GM18861 (cell line): ENCODE measurements at regions not wholly inside any gene's neighbourhood (a gene's known extent, or its start where the extent isn't known, plus 50 kb on each side); places are given as distances from the start of the nearest gene placed in this dataset.
"Not testable (repeated sequence)": the region's sequence is repeated elsewhere in the genome, so short reads cannot be mapped to it uniquely, and the experiment has no call there.

Source experiments
- ATAC-seq: cut with Tn5 transposase; IDR thresholded peaks from one replicate; pipeline ENCODE4 v1.9.1; 2021; ENCODE audit not compliant: unreplicated experiment

GRCh38 chr5:96209829-96210228 lies 223.2 kb downstream of the PCSK1 start:
- ATAC-seq = no peak

DNA sequence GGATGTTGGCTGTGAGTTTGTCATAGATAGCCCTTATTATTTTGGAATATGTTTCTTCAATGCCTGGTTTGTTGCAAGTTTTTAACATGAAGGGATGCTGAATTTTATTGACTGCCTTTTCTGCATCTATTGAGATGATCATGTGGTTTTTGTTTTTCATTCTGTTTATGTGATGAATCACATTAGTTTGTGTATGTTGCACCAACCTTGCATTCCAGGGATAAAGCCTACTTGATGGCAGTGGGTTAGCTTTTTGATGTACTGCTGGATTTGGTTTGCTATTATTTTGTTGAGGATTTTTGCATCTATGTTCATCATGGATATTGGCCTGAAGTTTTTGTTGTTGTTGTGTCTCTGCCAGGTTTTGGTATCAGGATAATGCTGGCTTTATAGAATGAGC lies 225.6 kb downstream of the PCSK1 start:
- no peak for ATAC-seq

DNA sequence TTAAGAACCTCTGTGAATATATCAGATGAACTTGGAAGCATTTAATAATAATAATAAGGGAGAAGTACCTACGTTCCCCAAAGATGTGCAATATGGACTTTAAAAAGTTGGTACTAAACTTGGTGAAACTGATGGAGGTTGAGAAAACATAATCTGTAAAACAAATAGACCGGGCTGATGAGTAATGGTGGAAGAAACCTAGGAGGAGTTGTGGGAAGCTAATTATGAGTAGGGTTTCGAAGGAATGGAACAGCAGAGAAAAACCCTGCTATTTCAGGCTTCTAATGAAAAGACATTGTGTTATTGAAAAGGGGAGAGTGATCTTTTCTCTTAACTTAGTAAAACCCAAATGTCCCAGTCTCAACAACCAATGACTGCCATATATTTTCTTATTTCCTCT lies 229.3 kb downstream of the PCSK1 start:
- no peak for ATAC-seq

DNA sequence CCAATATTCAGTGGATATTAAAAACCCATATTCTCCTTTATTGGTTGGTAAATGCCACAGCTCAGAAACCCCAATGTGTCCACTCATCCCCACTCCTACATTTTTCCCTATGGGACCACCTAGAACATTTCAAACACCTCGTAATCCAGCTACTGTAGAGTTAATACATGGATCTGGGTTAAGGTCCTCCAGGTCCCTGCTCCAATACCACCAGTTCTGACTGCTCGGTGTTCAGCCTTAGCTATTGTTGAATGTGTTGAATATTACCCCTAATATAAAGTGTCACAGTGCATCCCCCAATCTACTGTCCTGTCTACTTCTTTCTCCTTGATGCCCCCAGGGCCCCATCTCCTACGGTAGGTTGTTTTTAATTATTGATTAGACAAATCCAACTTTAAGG lies 231.5 kb downstream of the PCSK1 start:
- ATAC-seq = no peak

DNA sequence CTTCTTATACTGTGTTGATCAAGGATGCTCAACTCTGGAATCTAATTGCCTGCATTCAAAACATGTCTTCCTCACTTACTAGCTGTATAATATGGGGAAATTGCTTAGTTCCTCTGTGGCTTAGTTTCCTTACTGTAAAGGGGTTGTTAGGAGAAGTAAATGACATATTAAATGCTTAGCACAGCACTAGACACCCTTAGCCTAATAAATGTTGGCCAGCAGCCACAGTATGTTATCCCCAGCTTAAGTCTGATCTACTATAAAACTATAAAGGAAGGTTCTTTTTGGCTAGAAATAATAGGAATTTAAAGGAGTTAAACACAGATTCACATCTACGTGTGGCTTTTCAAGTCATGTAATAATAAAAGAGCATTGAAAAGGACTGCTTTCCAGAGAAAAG lies 232.4 kb downstream of the PCSK1 start:
- no peak for ATAC-seq

DNA sequence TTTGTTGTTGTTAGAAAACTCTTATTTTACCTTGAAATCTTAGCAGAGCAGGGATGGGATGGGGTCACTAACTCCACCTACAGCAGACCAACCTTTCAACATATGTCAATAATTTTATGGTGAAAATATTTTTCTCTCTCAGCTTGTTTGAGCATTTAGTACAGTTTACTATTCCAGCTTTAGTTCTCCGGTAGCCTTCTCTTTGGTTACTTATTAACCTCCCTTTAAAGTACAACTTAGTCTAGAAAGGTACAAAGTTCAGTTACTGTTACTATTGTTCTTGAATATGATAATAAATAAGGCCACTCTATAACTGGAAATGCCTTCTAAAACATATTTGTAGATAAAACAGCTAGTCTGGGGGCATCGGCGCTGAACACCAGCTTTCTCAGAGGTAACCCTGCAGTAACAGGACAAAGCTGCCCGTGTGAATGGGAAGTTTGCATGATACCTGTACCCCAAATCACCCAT lies 233.3 kb downstream of the PCSK1 start:
- no peak for ATAC-seq

DNA sequence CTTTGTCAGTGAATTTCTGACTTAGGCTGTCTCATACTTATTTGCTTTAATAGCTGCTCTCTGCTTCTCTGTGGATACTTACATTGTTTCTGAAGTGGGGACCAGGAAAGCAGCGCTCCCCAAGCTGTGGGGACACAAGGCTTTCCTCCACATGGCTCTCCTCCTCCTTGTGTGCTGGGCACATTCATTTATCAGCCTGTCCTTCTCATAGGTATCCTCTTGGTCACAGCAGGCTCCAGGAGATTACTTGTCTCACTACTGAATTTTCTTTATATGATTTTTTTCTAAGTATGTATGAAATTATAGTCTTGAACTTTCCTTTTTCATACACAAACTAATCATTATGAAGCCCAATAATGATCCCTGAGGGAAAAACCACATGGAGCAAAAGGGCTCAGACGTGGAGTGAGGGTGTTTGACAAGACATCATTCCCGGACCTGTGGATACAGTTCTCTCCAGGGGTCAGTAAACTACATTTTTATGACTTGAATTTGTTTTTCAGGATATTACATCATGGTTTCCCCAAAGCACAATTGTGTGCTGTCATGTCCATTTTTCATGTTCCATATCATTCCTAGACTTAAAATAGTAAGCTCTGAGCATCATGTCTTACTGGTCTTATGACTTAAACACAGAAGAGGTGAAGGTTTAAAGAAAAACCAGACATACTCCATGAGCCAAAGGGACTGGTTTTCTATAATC lies 234.5 kb downstream of the PCSK1 start:
- ATAC-seq = no peak

- ATAC-seq = not testable (repeated sequence)
Observed at GRCh38 chr5:96197767-96198166, 235.3 kb downstream of the PCSK1 start.

DNA sequence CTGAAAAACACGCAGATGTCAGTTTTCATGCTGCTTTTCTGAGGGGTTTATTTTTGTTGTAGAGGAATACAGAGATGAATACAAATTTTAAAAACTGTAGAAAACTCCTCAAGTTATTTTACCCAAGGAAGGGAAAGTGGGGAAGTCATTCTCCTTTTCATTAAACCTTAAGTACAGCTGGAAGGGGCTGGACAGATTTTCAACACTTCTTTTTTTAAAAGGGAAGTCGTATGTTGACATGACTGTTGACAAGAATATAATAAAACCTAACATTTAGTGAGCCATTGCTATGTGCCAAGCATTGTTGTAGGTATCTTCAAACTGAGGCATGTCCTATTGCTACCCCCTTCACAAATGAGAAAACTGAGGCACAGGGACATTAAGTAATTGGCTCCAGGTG lies 235.7 kb upstream of the ELL2 start:
- no peak for ATAC-seq

- no peak for ATAC-seq
Observed at GRCh38 chr5:96196890-96197289, 235.2 kb upstream of the ELL2 start.

GRCh38 chr5:96196407-96196806 lies 234.8 kb upstream of the ELL2 start:
- no peak for ATAC-seq

DNA sequence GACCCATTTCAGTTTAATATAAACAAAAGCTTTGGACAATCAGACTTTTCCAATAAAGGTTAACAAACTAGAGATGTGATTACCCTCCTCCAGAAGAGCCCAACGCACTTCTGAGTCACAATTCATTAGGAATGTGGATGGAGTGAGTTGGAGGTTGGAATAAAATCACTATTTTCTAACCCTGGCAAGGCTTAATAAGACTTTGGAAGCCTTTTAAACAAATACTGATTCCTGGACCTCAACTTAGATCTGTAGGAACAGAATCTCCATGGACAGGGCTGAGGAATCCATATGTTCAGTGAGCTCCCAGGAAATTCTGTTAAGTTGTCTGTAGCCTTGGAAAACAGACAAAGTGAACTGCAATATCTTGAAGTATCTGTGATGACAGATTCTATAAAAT lies 233.5 kb upstream of the ELL2 start:
- no peak for ATAC-seq

DNA sequence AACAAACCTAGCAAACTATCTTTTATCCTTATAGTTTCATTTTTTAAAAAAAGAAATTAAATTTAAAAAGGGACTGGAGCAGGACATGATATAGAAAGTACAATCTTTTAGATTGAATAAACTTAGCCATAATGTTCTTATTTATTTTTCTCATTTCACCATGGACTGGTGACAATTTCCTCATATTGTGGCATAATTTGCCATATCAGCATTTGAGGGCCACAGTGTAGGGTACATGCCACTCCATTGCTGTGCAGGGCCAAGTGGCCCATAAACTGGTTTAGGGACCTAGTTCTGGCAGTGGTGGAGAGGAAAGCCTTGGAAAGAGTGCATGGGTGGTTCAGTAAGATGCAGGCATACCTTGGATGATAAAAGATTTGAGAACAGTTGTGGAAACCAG lies 232.9 kb upstream of the ELL2 start:
- ATAC-seq = no peak

GRCh38 chr5:96193946-96194345 lies 232.3 kb upstream of the ELL2 start:
- no peak for ATAC-seq

GRCh38 chr5:96189987-96190386 lies 228.3 kb upstream of the ELL2 start:
- ATAC-seq = no peak

- no peak for ATAC-seq
Observed at GRCh38 chr5:96189028-96189826, 227.6 kb upstream of the ELL2 start.

GRCh38 chr5:96187309-96188027 lies 225.8 kb upstream of the ELL2 start:
- no peak for ATAC-seq

DNA sequence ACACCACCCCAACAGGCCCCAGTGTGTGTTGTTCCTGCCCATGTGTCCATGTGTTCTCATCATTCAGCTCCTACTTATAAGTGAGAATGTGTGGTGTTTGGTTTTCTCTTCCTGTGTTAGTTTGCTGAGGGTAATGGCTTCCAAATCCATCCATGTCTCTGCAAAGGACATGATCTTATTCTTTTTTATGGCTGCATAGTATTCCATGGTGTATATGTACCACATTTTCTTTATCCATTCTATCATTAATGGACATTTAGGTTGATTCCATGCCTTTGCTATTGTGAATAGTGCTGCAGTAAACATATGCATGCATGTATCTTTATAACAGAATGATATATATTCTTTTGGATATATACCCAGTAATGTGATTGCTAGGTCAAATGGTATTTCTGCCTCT lies 222.9 kb upstream of the ELL2 start:
- not testable (repeated sequence) for ATAC-seq

- no peak for ATAC-seq
Observed at GRCh38 chr5:96180684-96181435, 219.2 kb upstream of the ELL2 start.

DNA sequence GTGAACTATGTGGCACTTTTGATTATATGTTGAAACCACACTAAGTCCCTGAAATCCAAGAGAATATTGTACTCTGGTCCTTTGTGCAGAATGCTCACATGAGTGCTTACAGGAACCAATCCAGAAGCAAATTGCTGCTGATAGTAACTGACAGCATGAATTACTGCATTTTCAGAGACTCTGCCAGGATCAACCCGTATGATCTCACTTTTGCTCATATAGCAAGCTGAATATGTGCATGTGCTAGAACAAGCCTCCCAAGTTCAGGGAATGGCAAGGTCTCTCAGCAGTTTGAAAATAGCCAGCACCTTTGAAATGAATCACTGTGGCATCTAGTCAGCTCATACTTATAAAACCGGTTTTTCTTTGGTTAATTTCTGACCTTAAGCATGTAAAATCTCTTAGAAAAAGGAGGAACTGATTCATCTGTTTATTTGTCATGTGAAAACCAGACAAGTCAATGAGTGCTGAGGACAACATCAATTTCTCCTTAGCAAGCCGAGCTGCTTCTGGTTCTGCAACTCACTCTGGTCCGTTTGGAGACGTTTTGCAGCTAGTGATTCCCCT lies 215.7 kb upstream of the ELL2 start:
- peak; percentile 83 for ATAC-seq

- no peak for ATAC-seq
Observed at GRCh38 chr5:96176022-96176421, 214.4 kb upstream of the ELL2 start.
